ENCODE measurements at regions not wholly inside any gene's neighbourhood (a gene's known extent, or its start where the extent isn't known, plus 50 kb on each side); places are given as distances from the start of the nearest gene placed in this dataset.
"Not testable (repeated sequence)": the region's sequence is repeated elsewhere in the genome, so short reads cannot be mapped to it uniquely, and the experiment has no call there.

- DNase-seq: no peak
Measured at GRCh38 chr3:112736805-112737566, 96.0 kb upstream of the CCDC80 start.

GRCh38 chr3:112736386-112736785, 95.4 kb upstream of the CCDC80 start:
- no peak for DNase-seq

- DNase-seq: no peak
Measured at GRCh38 chr3:112735926-112736325, 95.0 kb upstream of the CCDC80 start.

GRCh38 chr3:112734736-112735350, 93.9 kb upstream of the CCDC80 start:
- DNase-seq: no peak

GRCh38 chr3:112734171-112734570, 93.2 kb upstream of the CCDC80 start:
- no peak for DNase-seq

GRCh38 chr3:112730210-112730609, 89.3 kb upstream of the CCDC80 start:
- DNase-seq: no peak

GRCh38 chr3:112721231-112721630, 80.3 kb upstream of the CCDC80 start:
- no peak for DNase-seq

- DNase-seq: no peak
Measured at GRCh38 chr3:112718967-112719366, 78.0 kb upstream of the CCDC80 start.

GRCh38 chr3:112718516-112718915, 77.6 kb upstream of the CCDC80 start:
- DNase-seq: no peak

- DNase-seq: no peak
Measured at GRCh38 chr3:112709911-112710310, 69.0 kb upstream of the CCDC80 start.

GRCh38 chr3:112699436-112699978, 58.6 kb upstream of the CCDC80 start:
- no peak for DNase-seq

- not testable (repeated sequence) for DNase-seq
Measured at GRCh38 chr3:112698442-112698841, 57.5 kb upstream of the CCDC80 start.

GRCh38 chr3:112696244-112696643, 55.3 kb upstream of the CCDC80 start:
- DNase-seq: not testable (repeated sequence)

GRCh38 chr3:112695377-112696108, 54.6 kb upstream of the CCDC80 start:
- not testable (repeated sequence) for DNase-seq

- not testable (repeated sequence) for DNase-seq
Measured at GRCh38 chr3:112694906-112695305, 54.0 kb upstream of the CCDC80 start.

GRCh38 chr3:112693186-112693585, 52.2 kb upstream of the CCDC80 start:
- no peak for DNase-seq
